SK-N-SH treated with all-trans-retinoic acid at 6 μM for 48 hours (cell line): ENCODE measurements at regions not wholly inside any gene's neighbourhood (a gene's known extent, or its start where the extent isn't known, plus 50 kb on each side); places are given as distances from the start of the nearest gene placed in this dataset.

Experiments used
- ARNTL ChIP-seq: fragments of 450-650 bp; formaldehyde crosslinking; IDR thresholded peaks from 2 replicates; pipeline ENCODE4 v1.5.0; 2020; ENCODE audit warnings: low read depth, mild to moderate bottlenecking, moderate library complexity, borderline replicate concordance
- BACH2 ChIP-seq: fragments of 250-450 bp; sonication (Bioruptor Pico); IDR thresholded peaks from 2 replicates; pipeline ENCODE4 v1.9.0; 2021; ENCODE audit warnings: mild to moderate bottlenecking, borderline replicate concordance
- CREB5 ChIP-seq: fragments of 250-450 bp; sonication (Bioruptor Pico); IDR thresholded peaks from 2 replicates; pipeline ENCODE4 v1.5.1; 2020; ENCODE audit warnings: low read depth, mild to moderate bottlenecking, moderate library complexity
- CSRNP3 ChIP-seq: fragments of 250-450 bp; sonication (Bioruptor Pico); IDR thresholded peaks from 2 replicates; pipeline ENCODE4 v1.5.1; 2021; ENCODE audit warnings: mild to moderate bottlenecking, moderate library complexity
- PATZ1 ChIP-seq: fragments of 250-450 bp; sonication (Bioruptor Pico); IDR thresholded peaks from 2 replicates; pipeline ENCODE4 v1.8.0; 2020; ENCODE audit warnings: mild to moderate bottlenecking, moderate library complexity, borderline replicate concordance
- PPARA ChIP-seq: fragments of 250-450 bp; sonication (Bioruptor Pico); IDR thresholded peaks from 2 replicates; pipeline ENCODE4 v1.5.0; 2020; ENCODE audit warnings: mild to moderate bottlenecking, borderline replicate concordance
- SNAI2 ChIP-seq: fragments of 250-450 bp; sonication (Bioruptor Pico); IDR thresholded peaks from 2 replicates; pipeline ENCODE4 v1.5.0; 2020; ENCODE audit warnings: mild to moderate bottlenecking, moderate library complexity
- TSHZ2 ChIP-seq: fragments of 250-450 bp; sonication (Bioruptor Pico); IDR thresholded peaks from 2 replicates; pipeline ENCODE4 v1.5.0; 2020; ENCODE audit warnings: mild to moderate bottlenecking, moderate library complexity
- ZFP30 ChIP-seq: fragments of 450-650 bp; formaldehyde crosslinking; IDR thresholded peaks from 2 replicates; pipeline ENCODE4 v1.5.0; 2022; ENCODE audit warnings: mild to moderate bottlenecking, moderate library complexity
- ZNF8 ChIP-seq: fragments of 450-650 bp; formaldehyde crosslinking; IDR thresholded peaks from 2 replicates; pipeline ENCODE4 v1.5.0; 2020; ENCODE audit warnings: mild to moderate bottlenecking, moderate library complexity

GRCh38 chr10:61108915-61109314 is 164.9 kb upstream of the RHOBTB1 start:
- TF ChIP-seq CSRNP3 (CRISPR knock-in tag) (no peak), ZNF8 (CRISPR knock-in tag) (no peak), ZFP30 (CRISPR knock-in tag) (no peak), CREB5 (CRISPR knock-in tag) (no peak), SNAI2 (no peak), BACH2 (CRISPR knock-in tag) (no peak), ARNTL (CRISPR knock-in tag) (no peak), PATZ1 (no peak), PPARA (CRISPR knock-in tag) (no peak), TSHZ2 (CRISPR knock-in tag) (no peak)
